ENCODE measurements at regions not wholly inside any gene's neighbourhood (a gene's known extent, or its start where the extent isn't known, plus 50 kb on each side); places are given as distances from the start of the nearest gene placed in this dataset.
A peak's percentile ranks its signal among the peaks of the same experiment; 100 is the strongest.

- Histone ChIP-seq H3K23me2 (ENCODE audit: low read depth, low read length) (no peaks in the 10 kb centered on the region), H3K36me3 (ENCODE audit: control insufficient read depth in 2 of 4, insufficient read depth in 4 of 4, low read length in 3 of 4) (no peaks in the 10 kb centered on the region), H3K4me3 (ENCODE audit: extremely low read depth in 1 of 4, insufficient read depth in 2 of 4, low read depth in 3 of 4, low read length in 4 of 4) (no peak overlapping the region), H3K14ac (ENCODE audit: insufficient read length) (no peak overlapping the region), H3K79me2 (ENCODE audit: control insufficient read depth in 1 of 2, insufficient read depth in 2 of 2, low read length in 2 of 2) (no peaks in the 10 kb centered on the region), H3K79me1 (ENCODE audit: low read depth, low read length) (no peaks in the 10 kb centered on the region), H3K56ac (replicated peaks; ENCODE audit: insufficient read length, low read depth, low read length) (no peak overlapping the region), H2BK5ac (ENCODE audit: low read depth, low read length) (no peak overlapping the region), H3K4me1 (replicated peaks in 1 of 4; ENCODE audit: control insufficient read depth in 3 of 4, insufficient read depth in 4 of 4, low read length in 3 of 4) (no peaks in the 10 kb centered on the region), H3K23ac (ENCODE audit: insufficient read length) (no peak overlapping the region), H3K4ac (replicated peaks; ENCODE audit: insufficient read length, low read depth, low read length) (no peak overlapping the region), H4K20me1 (replicated peaks in 1 of 2; ENCODE audit: control insufficient read depth in 1 of 2, insufficient read depth in 2 of 2, low read length in 2 of 2) (no peaks in the 10 kb centered on the region), H4K5ac (ENCODE audit: insufficient read length, low read depth, low read length) (no peak overlapping the region), H2AK5ac (ENCODE audit: low read depth, low read length) (no peak overlapping the region), H4K8ac (ENCODE audit: extremely low read depth, insufficient read depth, low read length) (no peak overlapping the region), H3K4me2 (ENCODE audit: insufficient read depth in 1 of 2, low read depth in 2 of 2, low read length in 2 of 2) (no peak overlapping the region), H3K9me3 (ENCODE audit: insufficient read depth in 2 of 2, low read depth in 1 of 2, low read length in 1 of 2) (no peaks in the 10 kb centered on the region), H3K27ac (ENCODE audit: low read depth, low read length) (no peak overlapping the region), H2BK15ac (ENCODE audit: low read length) (no peak overlapping the region), H2BK20ac (ENCODE audit: low read length) (no peak overlapping the region), H2AFZ (ENCODE audit: low read length) (no peak overlapping the region), H3K18ac (ENCODE audit: extremely low read depth, low read length) (no peak overlapping the region), H2BK120ac (replicated peaks; ENCODE audit: low read depth, low read length) (no peak overlapping the region), H3K27me3 (replicated peaks in 1 of 4; ENCODE audit: control insufficient read depth in 3 of 4, extremely low read depth in 1 of 4, insufficient read depth in 3 of 4, low read length in 3 of 4) (no peaks in the 10 kb centered on the region), H2BK12ac (ENCODE audit: low read depth, low read length) (no peak overlapping the region), H4K91ac (replicated peaks; ENCODE audit: insufficient read length, low read length) (no peak overlapping the region), H3K9ac (replicated peaks in 1 of 4; ENCODE audit: extremely low read depth in 1 of 4, low read depth in 3 of 4, low read length in 3 of 4) (no peak overlapping the region)
- 28% methylated on average over 6 of the region's 6 CpGs; no CpG with 5 or more reads in 1 of the 2 experiments for WGBS, 2 experiments (ENCODE audit: extremely low coverage in 1 of 2, insufficient coverage in 1 of 2, insufficient read length in 1 of 2, insufficient replicate concordance in 2 of 2, low coverage in 1 of 2, low lambda C conversion rate in 2 of 2, missing lambda C conversion rate in 1 of 2)
- ChIA-PET CTCF (ENCODE audit: partially characterized antibody) (interaction anchor here (1.4 to 2.0 kb wide), 3 partner anchors 9 to 427 kb away, joined by 4 to 7 read pairs (median 6); no protein-coding TSS in a partner anchor), POLR2A (ENCODE audit: partially characterized antibody) (interaction anchor here (1.5 kb wide), 1 partner anchor 341 kb away, joined by 3 read pairs; no protein-coding TSS in a partner anchor)
- peak in 1 of 2 experiments; percentile 27 for DNase-seq (ENCODE audit: low read depth in 1 of 2, low spot score in 2 of 2)
- peak; percentile 75 for FAIRE-seq
- TF ChIP-seq HDAC2 (IDR thresholded peaks at IDR 0.05; ENCODE audit: borderline replicate concordance in 1 of 2, low read depth in 2 of 2, low read length in 2 of 2) (no peak), RAD21 (IDR thresholded peaks at IDR 0.05 in 1 of 2, conservative IDR thresholded peaks at IDR 0.05 in 1 of 2; ENCODE audit: low read depth in 2 of 2, low read length in 2 of 2) (peak; percentile 84 to 85), CBX8 (IDR thresholded peaks at IDR 0.05; ENCODE audit: borderline replicate concordance, low read depth, low read length) (no peak), EP300 (IDR thresholded peaks at IDR 0.05; ENCODE audit: borderline replicate concordance in 1 of 2, low read depth in 2 of 2, low read length in 2 of 2) (no peak), ZNF274 (IDR thresholded peaks at IDR 0.05; ENCODE audit: borderline replicate concordance, extremely low read depth, low read length) (no peak), POU5F1 (IDR thresholded peaks at IDR 0.05; ENCODE audit: low read depth, low read length) (peak; percentile 23; the same call in 1 of the 2 replicates), KDM4A (IDR thresholded peaks at IDR 0.05; ENCODE audit: low read depth, low read length, severe bottlenecking) (no peak)
- TF ChIP-seq, protein P1, sequence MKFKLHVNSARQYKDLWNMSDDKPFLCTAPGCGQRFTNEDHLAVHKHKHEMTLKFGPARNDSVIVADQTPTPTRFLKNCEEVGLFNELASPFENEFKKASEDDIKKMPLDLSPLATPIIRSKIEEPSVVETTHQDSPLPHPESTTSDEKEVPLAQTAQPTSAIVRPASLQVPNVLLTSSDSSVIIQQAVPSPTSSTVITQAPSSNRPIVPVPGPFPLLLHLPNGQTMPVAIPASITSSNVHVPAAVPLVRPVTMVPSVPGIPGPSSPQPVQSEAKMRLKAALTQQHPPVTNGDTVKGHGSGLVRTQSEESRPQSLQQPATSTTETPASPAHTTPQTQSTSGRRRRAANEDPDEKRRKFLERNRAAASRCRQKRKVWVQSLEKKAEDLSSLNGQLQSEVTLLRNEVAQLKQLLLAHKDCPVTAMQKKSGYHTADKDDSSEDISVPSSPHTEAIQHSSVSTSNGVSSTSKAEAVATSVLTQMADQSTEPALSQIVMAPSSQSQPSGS (IDR thresholded peaks at IDR 0.05; ENCODE audit: low read length), result no peak
Observed at GRCh38 chr18:51537487-51537886, 340.0 kb upstream of the MEX3C start.
